ENCODE measurements at regions not wholly inside any gene's neighbourhood (a gene's known extent, or its start where the extent isn't known, plus 50 kb on each side); places are given as distances from the start of the nearest gene placed in this dataset.

- Histone ChIP-seq H3K36me3 (ENCODE audit: control insufficient read depth, insufficient read depth, low read length) (no peaks in the 10 kb centered on the region), H3K4me3 (no peak overlapping the region), H3K27ac (ENCODE audit: extremely low read depth, low read depth, low read length) (no peak overlapping the region), H3K9me3 (replicated peaks; ENCODE audit: control insufficient read depth, insufficient read depth, low read depth, low read length) (no peaks in the 10 kb centered on the region), H3K4me1 (replicated peaks in 1 of 2; ENCODE audit: control insufficient read depth in 2 of 2, insufficient read depth in 2 of 2, low read length in 2 of 2) (peaks cover 5 to 15% of the 10 kb centered on the region in 2 experiments; a peak in 3 of 5 replicates), H4K20me1 (replicated peaks; ENCODE audit: control insufficient read depth, insufficient read depth, low read length) (no peaks in the 10 kb centered on the region), H2AFZ (ENCODE audit: low read depth, low read length) (peak overlapping the region; percentile 72), H3K27me3 (ENCODE audit: control insufficient read depth in 2 of 2, insufficient read depth in 2 of 2, low read length in 2 of 2) (no peaks in the 10 kb centered on the region), H3K79me2 (ENCODE audit: control insufficient read depth, insufficient read depth, low read length) (no peaks in the 10 kb centered on the region), H3K9ac (ENCODE audit: insufficient read depth in 1 of 2, low read depth in 2 of 2, low read length in 2 of 2) (no peak overlapping the region), H3K9me1 (ENCODE audit: control insufficient read depth, insufficient read depth, low read length) (no peaks in the 10 kb centered on the region), H3K4me2 (ENCODE audit: insufficient read depth, low read length) (no peak overlapping the region)
- intact Hi-C loops (cut with micrococcal nuclease): loop anchor here (1.0 kb wide), 1 partner anchor 112 kb away; no protein-coding TSS in a partner anchor
- ChIA-PET CTCF (ENCODE audit: low intra/inter-chr PET ratio) (interaction anchor here (1.0 to 2.0 kb wide), 3 partner anchors 103 to 122 kb away, joined by 3 to 13 read pairs (median 10); partner anchors contain the start of genes HAPLN3 and MFGE8), POLR2A (interaction anchor here (0.7 to 1.0 kb wide), 2 partner anchors 13 to 111 kb away, joined by 3 to 7 read pairs; no protein-coding TSS in a partner anchor)
- WGBS (ENCODE audit: insufficient coverage, low coverage, missing lambda C conversion rate): 74% methylated on average over 10 of the region's 10 CpGs
- FAIRE-seq (no peak), DNase-seq (ENCODE audit: extremely low read depth in 1 of 4, low spot score in 3 of 4) (no peak), ATAC-seq (no peak)
- in situ Hi-C loops (cut with MboI): loop anchor here (5.0 kb wide), 1 partner anchor 104 kb away; the partner anchor contains the start of gene MFGE8
- no TSS peak for BruUV-seq (replicated peaks)
- no peak for TF ChIP-seq HNRNPUL1 (IDR thresholded peaks at IDR 0.05; ENCODE audit: low read length)
- no peak for TF ChIP-seq CBX1 (IDR thresholded peaks at IDR 0.05; ENCODE audit: low read depth)
- no peak for TF ChIP-seq SPI1 (IDR thresholded peaks at IDR 0.05; ENCODE audit: borderline replicate concordance, low read depth, low read length)
- TF ChIP-seq ZBTB33 (CRISPR knock-in tag; IDR thresholded peaks at IDR 0.05): peak; percentile 90
- no peak for TF ChIP-seq ZNF785 (CRISPR knock-in tag; IDR thresholded peaks at IDR 0.05)
- TF ChIP-seq NCOA4 (IDR thresholded peaks at IDR 0.05; ENCODE audit: partially characterized antibody): no peak
- TF ChIP-seq CHAMP1 (IDR thresholded peaks at IDR 0.05): no peak
- TF ChIP-seq ZNF609 (CRISPR knock-in tag; IDR thresholded peaks at IDR 0.05; ENCODE audit: borderline replicate concordance): no peak
- TF ChIP-seq SNRNP70 (optimal IDR thresholded peaks at IDR 0.05; ENCODE audit: low read depth, low read length): no peak
- TF ChIP-seq ZSCAN29 (IDR thresholded peaks at IDR 0.05): no peak
- TF ChIP-seq CSDE1 (IDR thresholded peaks at IDR 0.05): no peak
- TF ChIP-seq POLR3G (IDR thresholded peaks at IDR 0.05; ENCODE audit: extremely low read depth, insufficient read length, insufficient replicate concordance): no peak
- TF ChIP-seq HNRNPL (IDR thresholded peaks at IDR 0.05; ENCODE audit: low read depth, low read length): no peak
Measured at GRCh38 chr15:89016549-89017041, 71.7 kb upstream of the ABHD2 start.

Measured in K562 (cell line).